IPS-NIHi7 (cell line): ENCODE measurements at regions not wholly inside any gene's neighbourhood (a gene's known extent, or its start where the extent isn't known, plus 50 kb on each side); places are given as distances from the start of the nearest gene placed in this dataset.

Experiments used
- DNase-seq: peaks from one replicate; pipeline ENCODE4 v3.0.0; 2012; ENCODE audit warnings: mixed read lengths; ENCODE audit errors: extremely low spot score

DNA sequence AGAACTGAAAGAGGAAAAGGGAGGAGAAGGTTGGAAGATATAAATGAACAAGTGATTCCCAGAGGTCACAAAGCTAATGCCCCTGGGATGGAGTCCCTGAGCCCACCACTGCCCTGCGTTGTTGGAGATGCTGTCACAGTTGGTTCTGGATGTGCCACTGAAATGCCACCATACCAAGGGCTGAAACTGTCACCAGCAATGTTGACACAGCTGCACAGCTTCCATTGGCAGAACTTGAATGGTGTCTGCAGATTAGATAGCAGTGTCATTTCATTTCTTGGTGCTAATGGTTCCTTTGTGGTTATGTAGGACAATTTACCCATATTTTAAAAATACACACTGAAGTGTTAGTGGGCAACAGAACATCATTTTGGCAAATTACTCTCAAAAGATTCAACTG is 120.7 kb downstream of the TBXT start:
- no peak for DNase-seq

DNA sequence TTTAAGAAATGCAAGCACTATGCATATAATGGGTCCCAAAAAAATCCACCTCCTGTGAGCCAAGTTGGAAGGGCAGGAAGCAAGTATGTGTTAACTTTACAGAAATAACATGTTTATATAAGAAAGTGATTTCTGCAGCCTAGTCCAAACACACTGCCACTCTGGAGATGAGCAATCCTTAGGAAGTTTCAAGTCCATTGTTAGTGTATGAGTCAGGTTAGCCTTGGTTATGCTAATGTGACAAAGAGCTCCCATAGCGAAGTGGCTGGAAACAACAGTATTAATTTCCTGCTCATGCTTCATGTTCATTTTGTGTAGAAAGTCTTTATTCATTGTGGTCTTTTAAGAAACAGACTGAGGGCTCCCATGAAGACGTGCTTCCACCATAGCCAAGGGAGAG is 121.4 kb downstream of the TBXT start:
- DNase-seq: no peak

DNA sequence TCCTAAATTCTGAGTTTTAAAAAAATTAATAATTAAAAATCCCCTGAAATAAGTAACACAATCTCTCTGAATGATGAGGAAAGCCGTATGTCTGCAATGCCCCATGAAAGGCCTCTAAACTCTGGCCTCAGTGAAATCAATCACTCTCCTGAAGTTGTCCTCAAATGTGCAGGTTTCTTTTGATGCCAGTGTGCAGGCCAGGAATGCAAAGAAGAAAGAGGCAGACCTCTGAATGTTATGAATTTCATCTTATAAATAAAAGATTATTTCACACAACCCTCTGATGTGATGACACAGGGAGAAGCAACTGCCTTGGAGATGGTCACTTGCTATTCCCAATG is 121.8 kb downstream of the TBXT start:
- no peak for DNase-seq

DNA sequence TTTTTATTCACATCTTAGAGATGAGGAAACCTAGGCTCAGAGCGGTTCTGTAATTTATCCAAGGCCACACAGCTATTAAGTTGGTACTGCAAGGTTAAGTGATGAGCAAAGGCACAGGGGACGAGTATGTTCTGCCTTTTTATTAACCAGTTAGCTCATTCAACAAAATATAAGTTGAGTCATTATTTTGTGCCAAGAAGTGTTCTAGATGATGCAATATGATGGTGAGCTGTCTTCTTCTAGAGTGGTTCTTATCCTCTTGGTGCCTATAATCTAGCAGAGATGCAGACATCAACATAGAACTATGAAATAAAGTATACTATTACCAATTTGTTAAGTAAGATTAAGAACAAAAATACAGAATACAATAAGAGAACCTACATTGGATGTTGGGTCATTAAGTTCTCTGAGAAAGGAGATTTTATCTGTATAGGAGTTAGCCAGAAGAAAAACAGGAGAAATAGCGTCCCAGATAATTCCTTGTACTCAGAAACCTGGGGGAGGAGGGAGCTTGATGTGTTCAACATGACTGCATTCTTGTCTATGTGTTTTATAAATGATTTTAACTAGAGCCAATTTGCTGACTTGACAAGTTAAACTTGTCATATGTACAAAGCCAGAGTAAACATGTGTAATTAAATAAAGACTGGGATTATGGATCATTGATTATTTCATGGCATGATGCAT is 122.3 kb downstream of the TBXT start:
- DNase-seq: no peak

DNA sequence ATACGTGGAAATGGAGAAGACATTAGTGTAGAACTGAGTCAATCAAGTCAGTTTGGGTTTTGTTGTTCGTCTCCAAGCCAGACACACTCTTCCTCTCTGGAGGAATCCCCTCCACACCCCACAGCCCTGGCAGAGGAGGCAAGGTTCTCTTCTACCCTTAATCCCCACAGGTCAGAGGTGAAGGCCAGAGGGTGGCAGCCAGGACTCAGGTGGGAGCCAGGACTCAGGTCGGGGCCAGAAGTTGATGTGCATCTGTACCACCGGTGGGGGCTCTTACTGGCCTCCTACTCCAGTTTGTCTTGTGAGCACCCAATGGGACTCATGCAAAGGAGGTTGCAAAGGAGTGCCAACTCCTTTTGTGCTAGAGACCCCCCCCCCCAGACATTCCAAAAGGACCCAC is 126.4 kb downstream of the TBXT start:
- DNase-seq: no peak

DNA sequence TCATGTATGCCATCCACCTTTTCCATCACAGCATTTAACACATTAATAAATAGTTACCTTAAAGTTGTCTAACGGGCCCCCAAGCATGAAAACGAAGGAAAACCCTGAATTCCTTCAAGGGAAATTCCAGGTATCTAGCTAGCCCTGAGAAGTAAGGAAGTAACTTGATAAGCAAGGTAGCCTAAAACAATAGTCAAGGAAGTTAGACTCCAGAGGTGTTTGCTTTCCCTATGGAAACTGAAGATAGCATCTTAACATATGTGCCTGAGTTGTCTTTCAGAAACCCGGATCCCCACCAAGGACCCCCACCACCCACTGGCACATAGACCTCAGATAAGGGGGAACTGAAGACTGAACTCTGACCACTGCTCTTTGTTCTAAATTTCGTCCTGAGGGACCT is 127.4 kb downstream of the TBXT start:
- no peak for DNase-seq

DNA sequence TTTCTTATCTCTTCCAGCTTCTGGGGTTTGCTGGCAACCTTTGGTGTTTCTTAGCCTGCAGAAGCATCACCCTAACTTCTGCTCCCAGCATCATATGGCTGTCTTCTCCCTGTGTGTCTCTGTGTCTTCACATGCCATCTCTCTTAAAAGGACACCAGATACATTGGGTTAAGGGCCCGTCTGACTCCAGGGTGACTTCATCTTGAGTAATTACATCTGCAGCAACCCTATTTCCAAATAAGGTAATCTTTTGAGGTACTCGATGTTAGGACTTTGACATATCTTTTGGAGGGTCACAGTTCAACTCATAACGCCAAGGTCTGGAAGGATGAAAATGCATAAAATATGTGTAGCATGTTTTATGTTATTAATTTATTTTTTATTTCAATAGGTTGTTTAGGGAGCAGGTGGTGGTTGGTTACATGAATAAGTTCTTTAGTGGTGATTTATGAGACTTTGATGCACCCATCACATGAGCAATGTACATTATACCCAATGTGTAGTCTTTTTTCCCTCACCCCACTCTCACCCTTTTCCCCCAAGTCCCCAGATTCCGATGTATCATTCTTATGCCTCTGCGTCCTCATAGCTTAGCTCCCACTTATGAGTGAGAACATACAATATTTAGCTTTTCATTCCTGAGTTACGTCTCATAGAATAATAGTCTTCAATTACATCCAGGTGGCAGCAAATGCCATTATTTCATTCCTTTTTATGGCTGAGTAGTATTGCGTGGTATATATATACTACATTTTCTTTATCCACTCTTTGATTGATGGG is 131.1 kb downstream of the TBXT start:
- DNase-seq: no peak

DNA sequence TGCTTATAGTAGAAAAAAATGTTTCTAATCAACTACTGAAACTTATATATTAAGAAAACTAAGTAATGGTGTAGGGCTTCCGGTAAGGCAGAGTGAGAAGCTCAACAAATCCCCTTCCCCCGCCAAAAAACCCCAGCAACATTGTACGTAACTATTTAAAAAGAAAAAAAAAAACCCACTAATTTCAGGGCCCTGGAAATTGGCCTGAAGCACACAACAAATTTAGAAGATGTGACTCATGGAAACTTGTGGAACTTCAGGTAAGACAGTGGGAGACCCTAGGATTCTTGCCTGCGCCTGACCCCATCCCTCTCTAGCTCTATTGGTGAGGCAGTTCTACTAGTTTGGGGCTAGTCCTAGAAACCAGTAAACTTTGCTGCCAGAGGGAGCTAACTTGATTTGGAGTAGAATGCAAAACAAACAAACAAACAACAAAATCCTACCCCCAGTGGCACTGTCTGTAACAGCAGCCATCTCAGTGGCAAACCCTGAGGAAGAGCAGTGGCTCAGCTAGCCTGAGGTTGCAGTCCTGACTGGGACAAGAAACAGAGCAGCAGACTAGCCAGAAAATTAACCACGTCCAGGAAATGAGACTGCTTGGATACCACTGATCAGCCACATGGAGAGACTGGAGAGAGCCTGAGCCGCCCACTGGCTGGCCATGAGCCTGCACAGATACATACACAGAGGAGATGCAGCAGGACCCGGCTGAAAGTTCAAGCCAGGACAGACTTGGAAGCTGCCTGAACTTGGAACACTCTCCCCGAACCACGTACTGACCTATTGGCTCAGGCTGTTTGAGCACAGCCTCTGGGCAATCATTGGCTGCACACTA is 135.1 kb downstream of the TBXT start:
- DNase-seq: peak; percentile 50

DNA sequence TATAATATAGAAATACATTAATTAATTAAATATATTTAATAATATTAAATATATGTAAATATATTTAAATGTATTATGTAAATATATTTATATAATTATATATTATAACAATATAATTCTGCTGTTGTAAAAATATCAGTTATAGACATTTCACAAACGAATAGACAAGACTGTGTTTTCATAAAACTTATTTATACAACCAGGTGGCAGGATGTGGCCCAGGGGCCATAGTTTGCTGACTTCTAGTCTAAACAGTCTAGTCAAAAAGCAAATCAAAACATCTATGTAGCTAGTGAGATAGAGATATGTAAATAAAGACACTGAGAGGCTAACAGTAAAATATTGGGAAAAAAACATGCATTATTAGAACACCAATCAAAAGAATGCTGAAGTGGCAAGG is 136.4 kb downstream of the TBXT start:
- DNase-seq: no peak

DNA sequence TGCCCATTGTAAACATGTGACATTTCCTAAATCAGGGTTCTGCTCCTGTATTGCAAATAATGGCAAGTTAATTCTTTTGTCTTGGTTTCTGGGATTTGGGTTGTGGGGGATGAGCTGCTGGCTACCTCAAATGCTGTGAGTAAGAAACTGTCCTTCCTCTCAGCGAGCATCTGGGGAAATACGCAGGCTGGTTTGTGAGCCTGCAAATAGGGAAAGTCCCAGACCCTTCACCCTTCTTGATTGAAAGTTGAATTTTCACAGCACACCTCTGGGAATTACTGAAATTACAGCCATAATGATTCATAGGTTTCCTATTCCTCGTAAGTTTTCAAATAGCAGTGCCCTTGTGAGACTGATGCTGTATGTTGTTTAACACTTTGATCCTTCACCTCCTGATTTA is 138.1 kb downstream of the TBXT start:
- DNase-seq: no peak

DNA sequence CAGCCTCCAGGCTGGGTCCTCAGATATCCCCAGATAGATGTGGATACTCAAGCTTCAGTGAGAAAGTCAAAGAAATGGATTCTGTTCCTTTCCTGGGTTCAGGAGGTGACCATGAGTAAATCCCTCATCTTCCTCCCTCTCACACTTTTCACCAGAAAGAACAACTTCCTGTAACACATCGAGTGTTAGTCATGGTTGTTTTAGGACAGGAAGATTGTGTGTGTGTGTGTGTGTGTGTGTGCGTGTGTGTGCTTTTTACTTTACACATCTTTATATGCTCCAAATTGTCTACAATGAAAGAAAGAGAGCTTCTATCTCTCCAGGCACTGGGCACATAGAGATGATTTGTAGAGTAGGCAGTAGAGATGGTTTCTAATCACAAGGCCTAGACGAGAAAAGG is 139.9 kb downstream of the TBXT start:
- no peak for DNase-seq

DNA sequence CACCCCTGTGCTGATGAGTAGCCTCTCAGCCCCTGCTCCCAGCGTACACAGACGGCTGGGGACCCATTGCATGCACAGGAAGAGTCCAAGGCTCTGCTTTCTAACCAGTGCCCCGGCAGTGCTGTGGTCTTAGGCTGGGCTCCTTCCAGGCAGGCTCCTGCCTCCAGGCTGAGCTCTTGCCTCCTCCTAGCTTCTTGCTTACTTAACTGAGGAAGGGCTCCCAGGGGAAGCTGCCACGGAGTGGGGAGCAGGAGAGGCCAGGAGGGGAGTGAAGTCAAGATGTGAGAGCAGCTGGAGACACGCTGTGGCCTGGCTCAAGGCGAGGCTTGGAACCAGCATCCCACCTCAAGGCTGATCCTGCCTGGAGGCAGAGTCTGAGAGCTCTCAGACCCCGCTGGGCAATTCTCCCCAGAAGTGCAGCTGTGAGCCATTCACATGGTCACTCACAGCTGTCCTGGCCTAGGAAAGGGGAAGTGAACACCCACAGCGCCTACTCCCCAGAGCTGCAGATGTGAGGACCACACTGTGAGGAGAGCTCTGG is 141.0 kb downstream of the TBXT start:
- no peak for DNase-seq

DNA sequence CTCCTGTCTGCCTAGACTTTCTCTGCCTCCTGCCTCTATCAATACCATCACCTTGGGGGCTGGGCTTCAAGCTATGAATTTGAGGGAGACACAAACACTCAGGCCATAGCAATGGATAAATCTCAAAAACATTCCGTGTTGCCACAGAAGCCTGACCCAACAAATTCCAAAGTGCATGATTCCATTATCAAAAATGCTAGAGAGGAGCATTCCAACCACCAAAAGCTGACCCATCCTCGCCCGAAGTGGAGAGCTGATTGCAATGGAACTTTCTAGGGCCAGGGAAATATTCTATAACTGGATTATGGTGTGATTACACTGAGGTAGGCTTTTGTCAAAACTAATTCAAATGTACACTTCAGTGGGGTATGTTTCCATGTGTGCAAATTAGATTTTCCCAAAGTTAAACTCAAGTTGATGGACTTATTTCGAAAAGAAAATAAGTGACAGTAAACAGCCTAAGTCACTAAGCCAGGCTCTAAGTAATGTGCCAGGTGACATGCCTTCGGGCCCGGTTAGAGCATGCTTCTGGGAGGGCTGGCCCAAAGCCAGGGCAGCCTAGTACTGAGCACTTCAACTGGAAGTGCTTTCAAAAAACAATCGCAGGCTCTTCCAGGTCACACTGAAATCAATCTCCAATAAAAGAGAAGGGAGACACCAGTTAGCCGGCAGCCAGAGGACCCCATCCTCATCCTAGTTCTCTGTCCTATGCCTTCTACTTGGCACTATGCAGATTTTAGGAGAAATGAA is 142.3 kb downstream of the TBXT start:
- no peak for DNase-seq

DNA sequence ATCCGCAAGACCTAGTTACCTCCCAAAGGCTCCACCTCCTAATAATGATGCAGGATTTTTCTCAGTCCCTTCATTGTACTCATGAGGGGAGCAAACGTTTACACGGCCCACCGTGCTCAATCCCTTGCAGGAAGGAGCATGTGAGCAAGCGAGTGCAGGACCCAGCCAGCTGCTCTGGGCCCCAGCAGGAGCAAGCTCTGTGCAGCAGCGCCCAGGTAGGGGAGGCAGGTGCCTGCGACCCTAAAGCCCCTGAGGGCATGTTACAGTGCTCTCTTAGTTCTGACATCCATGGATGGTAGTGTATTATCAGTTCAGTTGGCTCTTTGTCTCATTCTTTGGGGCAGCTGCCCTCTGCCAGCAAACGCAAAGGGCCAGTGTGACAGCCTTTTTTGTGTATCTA is 143.4 kb downstream of the TBXT start:
- DNase-seq: no peak

DNA sequence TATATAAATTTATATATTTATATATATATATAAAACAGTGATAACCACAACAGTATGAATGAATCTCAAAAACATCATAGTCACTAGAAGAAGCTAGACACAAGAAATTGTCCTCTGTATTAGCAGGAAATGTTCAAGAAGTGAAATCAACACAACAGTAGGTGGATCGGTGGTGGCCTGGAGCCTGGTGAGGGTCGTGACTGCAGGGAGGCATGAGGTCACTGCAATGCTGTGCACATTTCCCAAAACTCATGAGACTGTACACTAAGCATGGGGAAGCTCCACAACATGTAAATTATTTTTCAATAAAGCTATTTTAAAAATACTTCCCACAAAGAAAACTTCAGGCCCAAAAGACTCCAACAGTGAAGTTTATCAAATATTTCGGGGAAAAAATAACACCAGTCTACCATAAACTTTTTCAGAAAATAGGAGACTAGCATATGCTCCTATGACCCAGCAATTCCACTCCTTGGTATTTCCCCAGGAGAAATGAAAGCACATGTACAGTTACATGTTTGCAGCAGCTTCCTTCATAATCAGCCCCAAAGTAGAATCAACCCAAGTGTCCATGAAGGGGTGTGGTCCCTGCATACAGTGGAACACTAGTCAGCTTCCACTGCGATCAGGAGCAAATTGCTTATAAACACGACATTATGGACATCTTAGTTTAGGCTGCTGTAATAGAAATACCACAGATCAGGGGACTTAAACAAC is 144.2 kb downstream of the TBXT start:
- no peak for DNase-seq

DNA sequence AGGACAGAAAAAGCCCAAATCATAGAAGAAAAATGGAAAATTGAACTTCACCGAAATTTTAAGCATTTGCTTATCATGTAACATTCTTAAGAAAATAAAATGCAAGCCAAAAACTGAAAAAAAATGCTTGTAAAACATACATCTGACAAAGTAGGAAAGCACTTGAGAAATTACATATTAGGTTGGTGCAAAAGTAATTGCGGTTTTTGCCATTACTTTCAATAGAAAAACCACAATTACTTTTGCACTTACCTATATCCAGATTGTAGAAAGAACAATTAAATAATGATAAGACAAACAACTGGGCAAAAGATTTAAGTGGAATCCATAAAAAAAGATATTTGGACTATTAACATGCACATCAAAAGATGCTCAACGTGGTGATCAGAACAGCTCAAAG is 146.2 kb downstream of the TBXT start:
- DNase-seq: no peak

DNA sequence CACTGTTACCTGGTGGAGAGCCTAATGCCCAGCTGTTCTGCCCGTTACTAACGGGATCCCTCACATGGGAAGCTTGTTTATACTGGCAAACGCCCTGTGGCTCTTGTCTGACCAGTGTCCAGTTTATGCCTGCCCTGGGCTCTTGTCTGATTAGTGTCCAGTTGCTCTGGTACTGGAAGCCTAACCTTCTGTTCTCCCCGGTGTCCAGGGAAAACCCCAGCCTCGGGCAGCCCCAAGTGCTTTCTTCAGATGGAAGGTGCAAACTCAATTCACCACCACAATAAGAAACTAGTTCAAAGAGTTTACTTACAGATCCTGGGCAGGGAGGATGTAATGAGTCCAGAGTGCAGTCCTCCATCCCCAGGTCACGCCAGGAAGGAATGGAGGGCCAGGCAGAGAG is 148.4 kb downstream of the TBXT start:
- DNase-seq: no peak

DNA sequence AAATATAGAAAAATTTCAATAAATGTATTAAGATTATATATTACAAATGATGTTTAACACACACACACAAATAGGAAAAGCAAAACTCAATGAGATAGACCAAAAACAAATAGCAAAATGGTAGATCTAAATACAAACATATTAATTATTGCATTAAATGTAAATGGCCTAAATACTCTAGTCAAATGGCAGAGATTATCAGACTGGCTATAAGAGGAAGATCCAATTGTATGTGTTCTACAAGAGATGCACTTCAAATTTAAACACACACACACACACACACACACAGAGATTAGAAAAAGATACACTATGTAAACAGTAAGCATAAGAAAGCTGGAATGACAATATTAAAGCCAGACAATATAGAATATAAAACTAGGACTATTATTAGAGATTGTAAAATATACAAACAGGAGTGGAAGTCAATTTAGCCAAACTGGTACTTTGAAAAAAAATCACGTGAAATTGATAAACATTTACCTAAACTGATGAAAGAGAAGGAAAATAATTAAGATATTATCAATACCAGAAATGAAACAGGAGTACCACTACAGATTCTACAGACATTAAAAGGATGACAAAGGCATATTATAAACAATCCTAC is 150.5 kb downstream of the TBXT start:
- DNase-seq: no peak

DNA sequence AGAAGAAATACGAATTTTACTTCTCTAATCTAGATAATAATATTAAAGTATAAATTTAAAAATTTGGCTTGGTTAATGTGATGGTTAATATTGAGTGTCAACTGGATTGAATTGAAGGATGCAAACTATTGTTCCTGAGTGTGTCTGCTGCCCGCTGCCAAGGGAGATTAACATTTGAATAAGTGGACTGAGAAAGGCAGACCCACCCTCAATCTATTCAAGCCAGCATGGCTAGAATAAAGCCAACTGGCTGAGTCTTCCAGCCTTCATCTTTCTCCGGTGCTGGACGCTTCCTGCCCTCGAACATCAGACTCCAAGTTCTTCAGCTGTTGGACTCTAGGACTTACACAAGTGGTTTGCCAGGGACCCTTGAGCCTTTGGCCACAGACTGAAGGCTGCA is 152.7 kb downstream of the TBXT start:
- DNase-seq: no peak

DNA sequence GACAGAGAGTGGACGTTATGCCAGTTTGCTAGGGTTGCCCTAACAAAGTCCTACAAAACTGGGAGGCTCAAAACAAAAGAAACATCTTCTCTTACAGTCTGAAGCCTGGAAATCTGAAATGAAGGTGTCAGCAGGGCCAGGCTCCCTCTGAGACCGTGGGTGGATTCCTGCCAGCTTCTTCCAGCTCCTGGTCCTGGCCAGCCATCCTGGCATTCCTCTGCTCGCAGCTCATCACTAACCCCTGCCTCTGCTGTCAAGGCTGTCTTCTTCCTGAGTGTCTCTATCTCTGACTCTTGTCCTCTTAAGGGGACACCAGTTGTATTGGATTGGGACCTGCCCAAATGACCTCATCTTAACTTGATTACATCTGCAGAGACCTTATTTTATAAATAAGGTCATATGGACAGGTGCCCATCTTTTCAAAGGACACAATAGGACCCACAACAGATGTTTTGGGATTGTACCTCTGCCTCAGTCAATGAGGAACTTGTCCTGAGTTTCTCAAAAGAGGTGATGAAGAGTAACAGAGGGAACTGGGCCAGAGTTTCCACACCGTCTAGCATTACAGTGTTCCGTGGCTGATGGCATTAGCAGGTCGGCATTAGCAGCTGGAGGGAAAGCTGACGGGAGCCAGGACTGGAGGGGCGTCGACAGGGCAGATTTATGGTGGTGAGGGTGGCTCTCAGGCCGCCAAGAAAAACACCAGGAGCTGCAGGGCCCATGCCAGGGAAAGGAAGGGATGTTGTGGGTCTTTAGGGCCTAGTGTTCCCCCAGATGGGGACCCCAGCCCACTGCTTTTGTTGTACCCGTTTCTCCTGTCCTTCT is 157.3 kb downstream of the TBXT start:
- no peak for DNase-seq
